ENCODE measurements at regions not wholly inside any gene's neighbourhood (a gene's known extent, or its start where the extent isn't known, plus 50 kb on each side); places are given as distances from the start of the nearest gene placed in this dataset.

- TF ChIP-seq CTCF (IDR thresholded peaks at IDR 0.05) (no peak), ZFX (IDR thresholded peaks at IDR 0.05; ENCODE audit: borderline replicate concordance) (no peak)
Observed at GRCh38 chr6:80463197-80463596, 356.7 kb downstream of the BCKDHB start.

Data from 22Rv1 (cell line).